ENCODE measurements at regions not wholly inside any gene's neighbourhood (a gene's known extent, or its start where the extent isn't known, plus 50 kb on each side); places are given as distances from the start of the nearest gene placed in this dataset.

DNA sequence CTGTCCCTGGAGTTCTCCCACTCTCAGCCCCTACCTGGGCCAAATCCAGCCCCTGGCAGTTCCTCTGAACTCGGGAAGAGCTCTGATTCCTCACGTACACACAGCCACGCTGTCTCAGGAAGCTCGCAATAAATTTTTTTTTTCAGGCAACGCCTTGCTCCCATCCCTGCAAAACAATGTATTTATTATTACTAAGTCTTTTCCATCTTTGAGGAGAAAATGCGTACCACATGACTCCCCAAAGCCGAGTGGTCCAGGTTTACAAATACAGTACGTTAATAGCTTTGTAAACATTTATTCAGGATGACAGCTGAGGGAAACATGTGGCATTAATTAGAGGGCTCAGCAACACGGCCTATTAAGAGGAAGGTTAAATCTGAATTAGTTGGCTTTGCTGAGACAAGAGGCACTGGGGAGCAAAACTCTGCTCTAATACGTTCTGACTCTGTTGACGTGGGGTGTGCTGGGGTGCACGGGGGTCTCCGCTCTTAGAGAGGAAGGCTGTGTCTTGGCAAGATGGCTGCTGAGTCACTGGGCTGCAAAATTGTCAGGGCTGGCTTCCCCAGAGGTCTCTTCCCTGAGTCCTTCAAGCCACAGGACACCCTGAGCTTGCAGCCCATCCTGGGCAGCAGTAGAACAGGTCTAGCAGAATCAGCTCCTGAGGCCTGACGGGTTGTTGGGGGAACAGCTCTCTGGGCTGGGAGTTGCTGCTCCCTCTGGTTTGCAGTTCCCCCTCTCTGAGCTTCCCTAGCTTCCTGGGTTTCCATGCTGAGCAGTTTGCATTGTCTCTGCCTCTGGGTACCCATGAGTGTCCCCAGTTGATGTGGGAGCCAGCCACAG is 185.2 kb upstream of the TBX3 start (continued):
- TF ChIP-seq MXI1 (IDR thresholded peaks at IDR 0.05; ENCODE audit: low read depth, low read length) (peak; percentile 58; the same call in 1 of the 2 replicates), GATA2 (CRISPR knock-in tag; IDR thresholded peaks at IDR 0.05) (no peak), ZBTB33 (IDR thresholded peaks at IDR 0.05; ENCODE audit: borderline replicate concordance, low read depth) (no peak), TEAD4 (IDR thresholded peaks at IDR 0.05; ENCODE audit: borderline replicate concordance, insufficient read depth) (no peak), TCF12 (IDR thresholded peaks at IDR 0.05) (peak; percentile 92), CTCF (IDR thresholded peaks at IDR 0.05) (no peak), NRF1 (IDR thresholded peaks at IDR 0.05; ENCODE audit: low read depth, low read length) (no peak), EZH2phosphoT487 (IDR thresholded peaks at IDR 0.05; ENCODE audit: borderline replicate concordance, low read depth) (no peak), RFX5 (IDR thresholded peaks at IDR 0.05; ENCODE audit: low read length) (no peak), SIN3A (IDR thresholded peaks at IDR 0.05; ENCODE audit: borderline replicate concordance, low read depth, low read length) (no peak), POLR2AphosphoS5 (IDR thresholded peaks at IDR 0.05; ENCODE audit: low read depth, low read length) (no peak), SMC3 (IDR thresholded peaks at IDR 0.05; ENCODE audit: low read depth, low read length) (no peak)

GRCh38 chr12:114866331-114866730 is 182.4 kb upstream of the TBX3 start:
- CTCF ChIA-PET, result no interaction called here

More at GRCh38 chr12:114866331-114866730, 182.4 kb upstream of the TBX3 start:
- Histone ChIP-seq H3K79me2 (ENCODE audit: insufficient read depth) (no peaks in the 10 kb centered on the region), H3K4me1 (ENCODE audit: control insufficient read depth in 1 of 2, insufficient read depth in 2 of 2, low read depth in 1 of 2, low read length in 1 of 2) (peaks cover 0 to 10% of the 10 kb centered on the region in 2 experiments; a peak in 2 of 4 replicates), H3K9me2 (no peaks in the 10 kb centered on the region), H3K36me3 (replicated peaks in 1 of 2; ENCODE audit: control insufficient read depth in 1 of 2, insufficient read depth in 2 of 2, low read length in 1 of 2) (no peaks in the 10 kb centered on the region), H3K27me3 (ENCODE audit: insufficient read depth) (no peaks in the 10 kb centered on the region), H3K9me3 (no peaks in the 10 kb centered on the region), H3K9ac (no peak overlapping the region), H4K20me1 (ENCODE audit: insufficient read depth) (no peaks in the 10 kb centered on the region), H2AFZ (ENCODE audit: low read depth) (no peak overlapping the region), H3F3A (replicated peaks; ENCODE audit: insufficient read depth) (no peaks in the 10 kb centered on the region), H3K4me2 (no peak overlapping the region), H3K4me3 (ENCODE audit: low read depth in 2 of 2, low read length in 1 of 2) (no peak overlapping the region), H3K27ac (ENCODE audit: low read depth in 2 of 2, low read length in 1 of 2) (no peak overlapping the region)
- POLR2A ChIA-PET, result no interaction called here
- TF ChIP-seq, protein P1, sequence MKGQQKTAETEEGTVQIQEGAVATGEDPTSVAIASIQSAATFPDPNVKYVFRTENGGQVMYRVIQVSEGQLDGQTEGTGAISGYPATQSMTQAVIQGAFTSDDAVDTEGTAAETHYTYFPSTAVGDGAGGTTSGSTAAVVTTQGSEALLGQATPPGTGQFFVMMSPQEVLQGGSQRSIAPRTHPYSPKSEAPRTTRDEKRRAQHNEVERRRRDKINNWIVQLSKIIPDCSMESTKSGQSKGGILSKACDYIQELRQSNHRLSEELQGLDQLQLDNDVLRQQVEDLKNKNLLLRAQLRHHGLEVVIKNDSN (IDR thresholded peaks at IDR 0.05; ENCODE audit: borderline replicate concordance, low read depth), result peak; percentile 34; the same call in 1 of the 2 replicates
- no peak for TF ChIP-seq RFX5 (IDR thresholded peaks at IDR 0.05; ENCODE audit: low read length)
- 76% methylated on average over 4 of the region's 4 CpGs for WGBS (ENCODE audit: low lambda C conversion rate)
- DNase-seq, result no peak

All from SK-N-SH (cell line).